COLO668 (cell line): ENCODE measurements at regions not wholly inside any gene's neighbourhood (a gene's known extent, or its start where the extent isn't known, plus 50 kb on each side); places are given as distances from the start of the nearest gene placed in this dataset.
"Not testable (repeated sequence)": the region's sequence is repeated elsewhere in the genome, so short reads cannot be mapped to it uniquely, and the experiment has no call there.

Experiments
- DNase-seq: peaks from one replicate; lab custom pipeline; 2025; ENCODE audit not compliant: unreplicated experiment; lab: John Stamatoyannopoulos, UW

DNA sequence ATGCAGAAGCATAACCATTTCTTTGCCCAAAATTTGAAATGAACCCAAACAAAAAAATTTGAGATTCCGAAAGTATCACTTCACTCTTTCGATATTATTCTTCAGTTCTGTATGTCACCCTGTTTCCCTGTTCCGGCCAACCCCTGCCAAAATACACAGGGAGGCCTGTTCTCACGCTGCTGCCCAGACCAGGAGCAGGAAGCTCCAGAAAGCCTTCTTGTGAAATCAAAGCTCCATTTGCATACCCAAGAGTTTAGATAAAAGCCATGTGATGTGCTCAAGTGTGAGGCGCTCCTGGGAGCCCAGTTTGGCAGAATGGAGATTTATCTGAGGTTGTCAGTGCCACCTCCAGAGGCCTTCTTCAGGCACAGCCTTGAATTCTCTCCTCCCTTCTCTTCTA lies 236.2 kb downstream of the FGFR2 start:
- DNase-seq: no peak

DNA sequence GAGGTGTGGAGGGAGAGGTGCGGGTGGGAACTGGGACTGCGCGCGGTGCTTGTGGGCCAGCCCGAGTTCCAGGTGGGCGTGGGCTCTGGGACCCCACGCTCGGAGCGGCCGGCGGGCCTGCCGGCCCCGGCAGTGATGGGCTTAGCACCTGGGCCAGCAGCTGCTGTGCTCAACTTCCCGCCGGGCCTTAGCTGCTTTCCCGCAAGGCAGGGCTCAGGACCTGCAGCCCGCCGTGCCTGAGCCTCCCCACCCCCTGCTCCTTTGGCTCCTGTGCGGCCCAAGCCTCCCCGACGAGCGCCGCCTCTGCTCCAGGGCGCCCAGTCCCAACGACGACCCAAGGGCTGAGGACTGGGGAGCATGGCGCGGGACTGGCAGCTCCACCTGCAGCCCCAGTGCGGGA lies 232.7 kb downstream of the FGFR2 start:
- no peak for DNase-seq

DNA sequence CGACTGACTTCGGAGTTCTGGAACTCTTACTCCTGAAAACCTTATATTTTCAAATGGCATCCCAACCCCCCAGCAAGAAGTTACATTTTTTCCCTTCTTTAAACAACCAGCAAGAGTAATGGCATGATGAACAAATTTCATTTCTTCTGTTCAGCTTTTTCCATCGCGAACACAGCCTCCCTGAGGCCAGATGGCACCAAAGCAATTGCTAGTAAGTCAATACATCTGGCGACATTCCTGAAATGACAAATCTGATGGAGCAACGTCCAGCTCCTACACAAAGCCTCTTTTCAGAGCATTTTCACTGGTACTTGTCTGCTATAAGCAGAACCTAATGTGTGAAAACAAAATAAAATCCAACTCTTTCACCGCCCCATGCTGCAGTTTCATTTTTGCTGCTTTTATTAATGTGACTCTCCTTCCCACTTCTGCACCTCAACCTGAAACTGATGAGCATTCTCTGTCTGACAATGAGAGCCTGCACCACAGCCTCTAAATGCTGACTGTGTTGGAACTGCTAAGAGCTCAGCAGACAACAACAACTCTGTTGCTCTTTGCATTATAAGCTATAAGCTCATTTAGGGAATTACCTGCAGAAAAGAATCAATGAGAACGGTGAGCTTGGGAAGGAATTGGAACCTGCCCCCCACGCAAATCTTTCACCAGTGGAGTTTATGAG lies 229.8 kb downstream of the FGFR2 start:
- no peak for DNase-seq

DNA sequence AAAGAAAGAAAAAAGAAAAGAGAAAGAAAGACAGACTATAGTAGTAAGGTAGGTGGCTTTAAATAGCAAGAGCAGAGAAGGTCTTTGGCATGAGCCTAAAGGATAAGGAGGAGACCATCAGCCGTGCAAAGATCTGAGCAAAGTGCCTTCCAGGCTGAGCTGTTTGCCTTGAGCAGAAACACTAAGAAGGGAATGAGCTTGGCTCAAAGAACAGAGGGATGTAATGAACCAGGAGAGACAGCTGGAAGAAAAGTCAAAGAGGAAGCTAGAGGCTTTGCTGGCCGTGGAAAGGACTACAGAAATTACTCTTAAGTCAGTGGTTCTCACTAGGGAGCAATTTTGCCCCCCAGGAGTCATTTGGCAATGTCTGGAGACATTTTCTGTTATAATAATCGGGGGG lies 228.6 kb downstream of the FGFR2 start:
- no peak for DNase-seq

DNA sequence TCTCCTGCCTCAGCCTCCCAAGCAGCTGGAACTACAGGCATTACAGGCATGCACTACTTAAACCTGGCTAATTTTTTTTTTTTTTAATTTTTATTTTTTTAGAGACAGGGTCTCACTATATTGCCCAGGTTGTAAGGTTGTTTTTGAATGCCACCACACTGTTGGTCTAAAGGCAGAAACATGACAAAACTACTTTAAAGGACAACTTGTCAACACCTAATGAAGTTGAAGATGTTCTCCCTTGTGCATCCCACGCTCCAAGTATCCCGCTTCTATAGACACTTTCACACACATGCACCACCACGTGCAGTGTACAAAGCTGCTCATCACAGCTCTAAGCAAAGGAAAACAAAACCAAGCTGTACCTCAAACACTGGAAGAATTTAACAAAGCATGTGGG lies 226.4 kb downstream of the FGFR2 start:
- no peak for DNase-seq

DNA sequence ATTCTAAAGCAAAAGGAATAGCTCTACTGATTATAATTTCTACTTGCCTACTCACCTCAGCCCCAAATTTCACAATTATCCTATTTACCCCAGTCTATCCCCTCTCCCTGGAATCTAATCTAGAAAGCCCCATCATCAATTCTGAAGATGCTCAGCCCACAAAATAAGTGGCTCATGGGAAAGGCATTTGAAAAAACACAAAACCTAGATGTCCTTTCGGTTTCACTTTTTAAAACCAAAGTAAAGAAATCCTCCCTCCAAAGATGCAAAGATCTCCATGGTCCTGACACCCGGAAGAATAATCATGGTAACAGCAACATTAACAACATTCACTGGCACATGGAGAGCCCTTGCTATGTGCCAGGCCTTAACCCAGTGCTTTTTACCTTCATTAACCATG lies 224.8 kb downstream of the FGFR2 start:
- no peak for DNase-seq

DNA sequence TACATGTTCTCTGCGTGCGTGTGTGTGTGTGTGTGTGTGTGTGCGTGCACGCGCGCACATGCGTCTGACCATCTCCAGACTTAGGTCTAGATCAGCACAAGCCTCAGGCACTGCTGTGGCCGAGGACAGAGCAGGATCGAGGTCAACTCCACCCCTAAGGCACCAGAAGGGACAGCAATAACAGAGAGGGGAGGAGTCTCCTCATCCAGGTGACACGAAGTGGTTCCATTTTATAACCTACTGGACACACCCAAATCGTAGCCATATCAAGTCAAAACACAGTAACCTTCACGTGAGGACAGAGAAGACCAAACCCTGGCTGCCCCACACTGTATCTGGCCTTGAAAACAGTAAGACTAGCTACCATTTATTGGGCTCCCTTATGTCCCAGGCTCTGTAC lies 224.1 kb downstream of the FGFR2 start:
- DNase-seq: no peak

DNA sequence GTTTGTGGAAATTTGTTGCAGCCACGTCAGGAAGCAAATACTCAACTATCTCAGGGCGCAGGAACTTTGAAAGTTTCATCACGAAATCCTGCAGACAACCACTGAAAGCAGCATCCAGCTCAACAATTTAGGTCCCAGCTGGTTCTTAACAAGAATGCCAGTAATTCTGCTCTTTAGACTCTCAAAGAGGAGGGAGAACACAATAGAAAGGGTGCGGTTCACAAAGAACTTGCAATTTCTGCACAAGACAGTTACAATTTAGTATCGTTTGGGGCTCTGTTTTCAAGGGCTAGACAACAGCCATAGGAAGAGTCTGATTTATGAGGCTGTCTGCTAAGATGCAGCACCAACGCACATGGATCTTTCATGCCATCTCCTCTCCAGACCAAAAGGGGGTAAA lies 223.1 kb downstream of the FGFR2 start:
- no peak for DNase-seq

DNA sequence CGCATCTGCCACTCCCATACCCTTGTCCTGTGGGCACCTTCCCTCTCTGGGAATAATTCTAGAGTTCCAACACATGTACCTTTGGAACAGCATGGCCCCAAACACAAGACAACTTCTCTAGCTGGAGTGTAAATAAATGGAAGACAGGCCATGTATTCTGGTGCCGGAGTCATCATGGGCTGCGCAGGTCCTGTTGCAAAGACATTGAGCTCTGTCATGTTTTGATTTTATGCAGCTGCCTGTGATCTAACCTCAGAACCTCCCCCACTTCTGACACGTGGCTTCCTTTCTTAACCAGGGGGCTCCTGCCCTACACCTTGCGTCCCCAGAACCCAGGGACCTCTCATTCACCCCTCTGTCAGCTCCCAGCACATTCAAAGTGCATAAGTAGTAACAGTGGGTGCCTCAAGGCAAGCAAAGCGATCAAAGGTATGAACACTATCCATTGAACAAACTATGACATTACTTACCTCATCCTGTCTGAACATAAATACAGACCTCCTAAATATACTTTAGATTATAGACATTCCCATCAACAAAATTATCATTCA lies 219.9 kb downstream of the FGFR2 start:
- DNase-seq: no peak

DNA sequence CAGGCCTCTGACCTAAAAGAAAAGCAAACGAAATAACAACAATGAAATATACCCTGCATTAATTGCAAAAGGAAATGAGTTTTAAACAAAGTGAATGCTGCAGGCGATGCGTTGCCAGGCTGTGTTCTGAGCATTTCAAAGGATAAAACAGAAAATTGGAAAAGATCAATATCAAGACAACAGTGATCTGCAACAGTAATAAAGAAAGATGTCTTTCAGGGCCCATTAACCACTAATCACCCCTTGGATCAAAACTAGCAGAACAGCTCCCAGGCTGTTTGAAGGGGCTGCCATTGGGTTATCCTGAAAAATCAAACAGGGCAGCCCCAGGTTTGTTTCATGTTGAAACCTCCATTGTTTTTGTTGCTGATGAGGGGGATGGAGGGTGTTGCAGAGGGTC lies 219.2 kb downstream of the FGFR2 start:
- no peak for DNase-seq

DNA sequence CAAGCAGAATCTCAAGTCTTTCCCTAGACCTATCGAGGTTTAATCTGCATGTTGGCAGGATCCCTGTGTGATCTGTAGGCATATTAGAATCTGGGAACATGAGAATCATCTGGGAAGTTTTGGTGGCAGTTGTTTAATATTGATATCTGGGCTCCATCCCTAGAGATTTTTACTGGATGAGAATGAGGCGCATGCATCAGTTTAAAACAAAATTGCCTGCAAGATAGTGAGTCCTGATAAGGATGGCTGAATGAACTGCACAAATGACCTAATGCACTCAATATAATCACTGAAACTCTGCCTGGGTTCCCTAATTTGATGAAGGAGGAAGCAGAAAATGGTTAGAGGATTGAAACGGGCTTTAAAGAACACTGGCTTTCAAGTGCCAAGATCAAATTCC lies 218.0 kb downstream of the FGFR2 start:
- DNase-seq: no peak

DNA sequence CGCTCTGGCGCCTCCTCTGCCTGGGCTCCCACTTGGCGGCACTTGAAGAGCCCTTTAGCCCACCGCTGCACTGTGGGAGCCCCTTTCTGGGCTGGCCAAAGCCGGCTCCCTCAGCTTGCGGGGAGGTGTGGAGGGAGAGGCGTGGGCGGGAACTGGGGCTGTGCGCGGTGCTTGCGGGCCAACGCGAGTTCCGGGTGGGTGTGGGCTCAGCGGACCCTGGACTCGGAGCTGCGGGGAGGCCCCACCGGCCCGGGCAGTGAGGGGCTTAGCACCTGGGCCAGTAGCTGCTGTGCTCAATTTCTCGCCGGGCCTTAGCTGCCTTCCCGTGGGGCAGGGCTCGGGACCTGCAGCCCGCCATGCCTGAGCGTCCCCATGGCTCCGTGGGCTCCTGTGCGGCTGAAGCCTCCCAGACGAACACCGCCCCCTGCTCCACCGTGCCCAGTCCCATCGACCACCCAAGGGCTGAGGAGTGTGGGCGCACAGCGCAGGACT lies 216.2 kb downstream of the FGFR2 start:
- not testable (repeated sequence) for DNase-seq

DNA sequence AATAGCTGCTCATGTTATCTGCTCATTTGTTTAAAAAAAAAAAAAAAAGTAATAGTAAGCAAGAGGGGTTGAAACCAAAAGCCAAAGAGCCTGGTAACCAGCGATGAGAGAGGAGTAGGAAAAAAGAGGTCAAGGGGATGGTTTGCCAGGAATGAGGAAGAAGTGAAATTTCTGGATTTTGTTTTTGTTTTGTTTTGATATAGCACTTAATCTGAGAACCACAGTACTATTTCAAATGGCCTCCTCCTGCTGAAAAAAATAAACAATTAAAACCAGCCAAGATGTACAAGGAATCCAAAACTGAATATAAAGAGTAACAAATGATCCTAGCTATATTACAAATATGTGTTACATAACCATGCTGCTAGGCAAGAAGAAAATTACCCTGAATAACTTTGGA lies 213.1 kb downstream of the FGFR2 start:
- DNase-seq: no peak

DNA sequence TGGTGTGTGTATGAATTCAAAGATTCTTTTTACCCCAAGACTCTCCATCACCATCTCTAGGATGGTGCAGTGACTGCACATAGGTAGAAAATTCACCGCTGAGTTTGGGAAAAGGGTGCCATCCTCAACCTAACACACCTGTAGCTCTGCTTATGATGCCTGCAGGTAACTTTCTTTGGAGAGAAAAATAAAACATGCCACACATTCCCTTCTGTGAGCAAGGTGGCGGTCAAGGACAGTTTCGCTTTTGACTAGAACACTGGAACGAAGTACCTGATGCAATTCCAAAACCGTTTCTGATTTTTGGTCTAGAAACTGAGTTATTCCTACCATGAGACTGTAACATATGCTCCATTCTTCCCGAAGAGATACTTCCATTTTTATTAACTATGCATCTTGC lies 205.6 kb downstream of the FGFR2 start:
- no peak for DNase-seq

DNA sequence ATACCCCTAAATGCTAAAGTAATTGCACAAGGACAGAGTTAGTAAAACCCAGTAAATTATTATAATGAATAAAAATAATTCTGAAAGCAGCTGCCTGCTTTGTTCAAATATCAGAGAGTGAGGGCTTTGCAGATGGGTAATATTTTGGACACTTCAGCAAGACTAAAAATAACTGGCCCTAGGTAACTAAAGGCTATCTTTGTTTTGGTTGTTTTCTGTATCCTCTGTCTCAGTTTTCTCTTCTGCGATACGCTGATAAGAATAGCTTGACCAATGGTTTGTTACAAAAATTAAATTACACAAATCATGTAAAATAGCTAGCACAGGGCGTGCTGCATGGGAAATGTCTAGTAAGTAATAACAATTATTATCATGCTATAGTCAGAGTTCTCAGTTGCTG lies 204.7 kb downstream of the FGFR2 start:
- DNase-seq: no peak

DNA sequence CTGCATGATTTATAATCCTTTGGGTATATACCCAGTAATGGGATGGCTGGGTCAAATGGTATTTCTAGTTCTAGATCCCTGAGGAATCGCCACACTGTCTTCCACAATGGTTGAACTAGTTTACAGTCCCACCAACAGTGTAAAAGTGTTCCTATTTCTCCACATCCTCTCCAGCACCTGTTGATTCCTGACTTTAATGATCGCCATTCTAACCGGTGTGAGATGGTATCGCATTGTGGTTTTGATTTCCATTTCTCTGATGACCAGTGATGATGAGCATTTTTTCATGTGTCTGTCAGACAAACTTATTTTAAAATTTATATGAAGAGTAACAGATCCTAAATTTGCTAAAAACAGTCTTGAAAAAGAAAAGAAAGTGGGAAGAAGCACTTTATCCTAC lies 197.7 kb downstream of the FGFR2 start:
- not testable (repeated sequence) for DNase-seq

DNA sequence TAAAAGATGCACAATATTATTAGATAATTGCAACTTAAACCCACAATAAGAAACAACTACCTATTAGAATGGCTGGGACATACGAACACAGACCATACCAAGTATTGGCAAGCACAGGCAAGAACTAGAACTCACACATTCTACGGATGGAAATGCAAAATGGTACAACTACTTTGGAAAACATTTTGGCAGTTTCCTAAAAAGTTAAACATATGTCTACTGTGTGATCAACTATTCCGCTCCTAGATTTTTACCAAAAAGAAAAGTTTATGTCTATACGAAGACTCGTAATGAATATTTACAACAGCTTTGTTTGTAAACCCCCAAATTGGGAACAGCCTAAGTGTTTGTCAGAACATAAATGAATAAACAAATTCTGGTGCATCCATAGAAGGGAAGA lies 194.7 kb downstream of the FGFR2 start:
- no peak for DNase-seq

DNA sequence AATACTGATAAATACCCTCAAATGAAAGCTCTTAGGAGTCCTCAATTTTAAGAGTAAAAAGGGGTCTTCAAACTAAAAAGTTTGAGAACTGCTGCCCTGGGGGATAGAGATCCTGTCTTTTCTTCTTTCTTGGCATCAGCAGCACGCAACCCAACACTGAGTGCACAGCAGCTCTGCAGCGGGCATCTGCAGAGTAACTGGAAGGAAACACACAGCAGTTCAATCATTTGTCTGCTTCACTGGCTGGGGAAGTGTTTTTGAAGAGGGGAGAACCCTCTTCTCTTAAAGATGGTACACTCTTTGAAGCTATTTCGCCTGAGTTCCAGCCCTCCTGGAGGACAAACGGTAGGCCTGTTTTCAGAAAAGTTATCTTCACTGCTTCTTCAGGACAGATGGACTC lies 193.6 kb downstream of the FGFR2 start:
- DNase-seq: no peak

DNA sequence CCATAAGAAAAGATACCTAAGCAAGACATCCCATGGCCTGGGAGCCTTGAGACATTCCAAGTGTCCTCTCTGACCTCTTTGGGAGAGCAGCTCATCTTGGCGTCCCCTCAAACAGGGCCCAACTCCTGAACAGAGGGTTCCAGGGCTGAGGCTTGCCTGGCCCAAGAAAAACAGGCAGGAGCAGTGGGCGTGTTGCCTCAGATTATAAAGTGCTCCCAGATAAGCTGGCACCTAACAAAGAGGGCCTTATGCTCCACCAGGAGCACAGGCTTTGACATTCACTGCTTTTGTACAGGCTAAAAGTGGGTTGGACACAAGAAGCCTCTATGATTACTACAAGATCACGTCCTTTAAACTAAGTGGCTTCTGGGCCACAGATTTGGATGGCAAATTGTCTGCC lies 193.1 kb downstream of the FGFR2 start:
- no peak for DNase-seq

DNA sequence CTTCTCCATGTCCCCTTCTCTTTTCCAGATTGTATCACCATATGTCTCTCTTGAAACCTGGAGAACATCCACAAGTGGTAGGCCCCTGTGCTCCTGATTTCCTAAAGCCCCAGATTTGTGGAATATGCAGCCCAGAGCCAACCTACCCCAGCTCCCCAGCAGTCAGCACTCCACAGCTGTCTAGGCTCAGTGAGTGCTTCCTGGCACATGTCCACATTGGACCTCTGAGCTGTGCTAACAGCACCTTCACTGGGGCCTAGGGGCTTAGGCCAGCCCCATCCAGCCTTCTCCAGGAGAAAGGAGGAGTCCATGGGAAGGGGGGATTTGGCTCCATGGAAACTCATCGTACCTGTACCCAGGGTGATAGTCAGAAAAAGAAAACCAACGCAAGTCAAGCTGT lies 192.7 kb downstream of the FGFR2 start:
- no peak for DNase-seq

DNA sequence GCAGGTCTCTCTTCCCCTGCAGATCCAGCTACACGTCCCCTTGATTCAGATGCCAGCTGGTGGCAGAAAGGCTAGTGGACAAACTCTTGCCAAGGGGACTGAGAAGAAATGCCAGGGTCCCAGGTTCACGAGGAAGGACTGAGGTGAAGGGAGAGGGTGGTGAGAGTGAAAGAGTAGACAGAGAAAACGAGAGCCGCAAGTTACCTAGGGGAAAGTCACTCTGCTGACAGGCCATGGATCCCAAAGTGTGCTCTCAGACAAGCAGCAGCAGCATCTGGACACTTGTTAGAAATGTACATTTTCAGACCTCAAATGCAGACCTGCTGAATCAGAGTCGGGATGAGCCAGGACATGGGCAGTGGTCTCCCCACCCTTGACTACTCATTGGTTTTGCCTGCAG lies 192.3 kb downstream of the FGFR2 start:
- no peak for DNase-seq

DNA sequence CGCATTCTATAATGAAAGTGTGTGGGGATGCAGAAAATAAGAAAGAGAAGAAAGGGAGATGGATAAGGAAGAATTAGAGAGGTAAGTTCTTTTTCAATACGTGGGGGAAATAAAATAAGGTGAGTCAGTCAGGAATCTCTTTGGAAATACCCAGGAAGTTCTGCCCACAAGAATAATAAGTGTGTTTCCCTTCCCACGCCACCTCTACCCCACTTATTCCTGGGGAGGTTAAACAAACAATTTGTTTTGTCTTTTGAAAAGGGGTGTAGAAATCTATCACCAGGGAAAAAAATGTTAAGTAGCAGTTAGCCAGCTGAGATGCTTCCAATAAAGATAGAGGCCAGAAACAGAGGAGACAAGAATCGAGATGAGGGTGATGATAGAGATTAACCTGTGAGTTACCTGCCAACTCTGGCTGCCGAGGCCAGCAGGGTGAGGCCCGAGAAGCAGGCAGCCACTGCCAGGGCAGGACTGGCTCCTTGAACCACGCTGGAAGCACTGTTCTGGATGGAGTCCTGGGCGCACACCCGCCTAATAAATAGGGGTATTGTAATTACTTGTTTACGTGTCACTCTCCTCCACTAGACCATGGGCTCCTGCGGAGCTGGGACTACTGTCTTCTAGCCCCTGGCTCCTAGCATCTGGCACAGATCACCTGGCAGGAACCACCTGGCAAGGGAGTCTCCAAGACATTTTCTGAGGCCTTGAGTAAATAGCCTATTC lies 191.3 kb downstream of the FGFR2 start:
- no peak for DNase-seq
